IPS-20b (cell line): ENCODE measurements at regions not wholly inside any gene's neighbourhood (a gene's known extent, or its start where the extent isn't known, plus 50 kb on each side); places are given as distances from the start of the nearest gene placed in this dataset.
"Not testable (repeated sequence)": the region's sequence is repeated elsewhere in the genome, so short reads cannot be mapped to it uniquely, and the experiment has no call there.

Experiments
- H3K27ac ChIP-seq: one replicate; pipeline ENCODE4 v1.5.1; 2013; ENCODE audit warnings: low read length
- H3K27me3 ChIP-seq: 2 replicates; pipeline ENCODE4 v1.6.1; 2013; ENCODE audit warnings: mild to moderate bottlenecking, low read length, inconsistent platforms; ENCODE audit not compliant: insufficient read depth
- H3K36me3 ChIP-seq: 2 replicates; pipeline ENCODE4 v1.6.1; 2013; ENCODE audit warnings: low read depth, mild to moderate bottlenecking, inconsistent platforms, low read length, moderate library complexity; ENCODE audit not compliant: insufficient read depth
- H3K4me1 ChIP-seq: 2 replicates; pipeline ENCODE4 v1.6.1; 2013; ENCODE audit warnings: mild to moderate bottlenecking, control low read depth, inconsistent platforms, low read length, moderate library complexity; ENCODE audit not compliant: insufficient read depth
- H3K4me3 ChIP-seq: 2 replicates; pipeline ENCODE4 v1.5.1; 2013; ENCODE audit warnings: mild to moderate bottlenecking, low read length, inconsistent platforms
- H3K9ac ChIP-seq: 2 replicates; pipeline ENCODE4 v1.6.1; 2013; ENCODE audit warnings: low read depth, mild to moderate bottlenecking, inconsistent platforms, low read length, moderate library complexity
- H3K9me3 ChIP-seq: 2 replicates; pipeline ENCODE4 v1.6.1; 2013; ENCODE audit warnings: mild to moderate bottlenecking, low read depth, low read length, inconsistent platforms; ENCODE audit not compliant: insufficient read depth

GRCh38 chr11:98390391-98390790 is 630.4 kb upstream of the CNTN5 start:
- Histone ChIP-seq H3K9me3 (no peaks in the 10 kb centered on the region), H3K27me3 (no peaks in the 10 kb centered on the region), H3K36me3 (no peaks in the 10 kb centered on the region), H3K4me3 (no peak overlapping the region), H3K27ac (no peak overlapping the region), H3K9ac (no peak overlapping the region), H3K4me1 (peaks cover 3% of the 10 kb centered on the region; the same call in 1 of the 2 replicates)

- H3K27me3 ChIP-seq, H3K9me3 ChIP-seq, H3K27ac ChIP-seq, H3K36me3 ChIP-seq, H3K4me1 ChIP-seq, H3K9ac ChIP-seq, H3K4me3 ChIP-seq: not testable (repeated sequence)
These were observed 626.2 kb upstream of the CNTN5 start for GRCh38 chr11:98394500-98394899.

- no peak overlapping the region for H3K27ac ChIP-seq
- no peak overlapping the region for H3K4me3 ChIP-seq
- H3K9ac ChIP-seq = no peak overlapping the region
- no peaks in the 10 kb centered on the region for H3K9me3 ChIP-seq
- H3K27me3 ChIP-seq = no peaks in the 10 kb centered on the region
- no peaks in the 10 kb centered on the region for H3K36me3 ChIP-seq
- H3K4me1 ChIP-seq = no peaks in the 10 kb centered on the region
These were observed 622.2 kb upstream of the CNTN5 start for GRCh38 chr11:98398508-98398907.

GRCh38 chr11:98409069-98409468 is 611.7 kb upstream of the CNTN5 start:
- H3K27me3 ChIP-seq = no peaks in the 10 kb centered on the region
- no peak overlapping the region for H3K27ac ChIP-seq
- no peaks in the 10 kb centered on the region for H3K36me3 ChIP-seq
- H3K9me3 ChIP-seq = no peaks in the 10 kb centered on the region
- no peak overlapping the region for H3K9ac ChIP-seq
- no peak overlapping the region for H3K4me3 ChIP-seq
- no peaks in the 10 kb centered on the region for H3K4me1 ChIP-seq

- no peaks in the 10 kb centered on the region for H3K9me3 ChIP-seq
- H3K36me3 ChIP-seq = no peaks in the 10 kb centered on the region
These were observed 609.0 kb upstream of the CNTN5 start for GRCh38 chr11:98411777-98412176.

GRCh38 chr11:98417256-98417755 is 603.4 kb upstream of the CNTN5 start:
- no peak overlapping the region for H3K4me3 ChIP-seq
- H3K4me1 ChIP-seq = no peaks in the 10 kb centered on the region
- no peaks in the 10 kb centered on the region for H3K36me3 ChIP-seq
- H3K27ac ChIP-seq = no peak overlapping the region
- H3K27me3 ChIP-seq = no peaks in the 10 kb centered on the region
- no peak overlapping the region for H3K9ac ChIP-seq
- H3K9me3 ChIP-seq = peaks cover 9% of the 10 kb centered on the region; the same call in 1 of the 2 replicates

More at GRCh38 chr11:98411777-98412176, 609.0 kb upstream of the CNTN5 start:
- H3K27me3 ChIP-seq = no peaks in the 10 kb centered on the region
- H3K9ac ChIP-seq = no peak overlapping the region
- H3K4me3 ChIP-seq = no peak overlapping the region
- no peak overlapping the region for H3K27ac ChIP-seq
- no peaks in the 10 kb centered on the region for H3K4me1 ChIP-seq

- Histone ChIP-seq H3K9ac (no peak overlapping the region), H3K4me3 (no peak overlapping the region), H3K36me3 (no peaks in the 10 kb centered on the region), H3K27ac (no peak overlapping the region), H3K4me1 (no peaks in the 10 kb centered on the region), H3K9me3 (peaks cover 24% of the 10 kb centered on the region), H3K27me3 (no peaks in the 10 kb centered on the region)
These were observed 596.8 kb upstream of the CNTN5 start for GRCh38 chr11:98423933-98424332.

GRCh38 chr11:98424773-98425172 is 596.0 kb upstream of the CNTN5 start:
- H3K4me1 ChIP-seq, H3K27me3 ChIP-seq, H3K36me3 ChIP-seq, H3K4me3 ChIP-seq, H3K9ac ChIP-seq, H3K27ac ChIP-seq: not testable (repeated sequence)
- H3K9me3 ChIP-seq = peaks cover 25% of the 10 kb centered on the region

GRCh38 chr11:98431463-98432359 is 589.0 kb upstream of the CNTN5 start:
- no peaks in the 10 kb centered on the region for H3K4me1 ChIP-seq
- no peaks in the 10 kb centered on the region for H3K36me3 ChIP-seq
- no peak overlapping the region for H3K4me3 ChIP-seq
- H3K9me3 ChIP-seq = peaks cover 20% of the 10 kb centered on the region
- no peaks in the 10 kb centered on the region for H3K27me3 ChIP-seq
- no peak overlapping the region for H3K27ac ChIP-seq
- no peak overlapping the region for H3K9ac ChIP-seq

GRCh38 chr11:98434296-98434695 is 586.5 kb upstream of the CNTN5 start:
- Histone ChIP-seq H3K27me3 (no peaks in the 10 kb centered on the region), H3K4me3 (no peak overlapping the region), H3K9ac (no peak overlapping the region), H3K36me3 (no peaks in the 10 kb centered on the region), H3K9me3 (peaks cover 1% of the 10 kb centered on the region; the same call in 1 of the 2 replicates), H3K27ac (no peak overlapping the region), H3K4me1 (no peaks in the 10 kb centered on the region)

- no peaks in the 10 kb centered on the region for H3K27me3 ChIP-seq
- H3K4me1 ChIP-seq = no peaks in the 10 kb centered on the region
- H3K27ac ChIP-seq = no peak overlapping the region
- H3K36me3 ChIP-seq = no peaks in the 10 kb centered on the region
- no peak overlapping the region for H3K9ac ChIP-seq
- H3K9me3 ChIP-seq = no peaks in the 10 kb centered on the region
- no peak overlapping the region for H3K4me3 ChIP-seq
These were observed 567.4 kb upstream of the CNTN5 start for GRCh38 chr11:98453378-98453777.
